GM12874 (cell line): ENCODE measurements at regions not wholly inside any gene's neighbourhood (a gene's known extent, or its start where the extent isn't known, plus 50 kb on each side); places are given as distances from the start of the nearest gene placed in this dataset.

Experiments
- CTCF ChIP-seq: IDR thresholded peaks from 2 replicates; pipeline ENCODE4 v1.5.1; 2011; ENCODE audit warnings: low read depth, mild to moderate bottlenecking, control low read depth, low read length, moderate library complexity; ENCODE audit not compliant: insufficient read depth

GRCh38 chr2:34408100-34408499, 809.0 kb upstream of the FAM98A start:
- TF ChIP-seq CTCF, result no peak

- no peak for TF ChIP-seq CTCF
These were observed 804.4 kb upstream of the FAM98A start for GRCh38 chr2:34403512-34403911.

GRCh38 chr2:34402376-34402775, 803.3 kb upstream of the FAM98A start:
- no peak for TF ChIP-seq CTCF

GRCh38 chr2:34401186-34401585, 802.1 kb upstream of the FAM98A start:
- TF ChIP-seq CTCF, result no peak

GRCh38 chr2:34388446-34388845, 789.3 kb upstream of the FAM98A start:
- TF ChIP-seq CTCF, result no peak

- no peak for TF ChIP-seq CTCF
These were observed 788.4 kb upstream of the FAM98A start for GRCh38 chr2:34387536-34387935.

GRCh38 chr2:34379586-34379985, 780.5 kb upstream of the FAM98A start:
- no peak for TF ChIP-seq CTCF
